ENCODE measurements at regions not wholly inside any gene's neighbourhood (a gene's known extent, or its start where the extent isn't known, plus 50 kb on each side); places are given as distances from the start of the nearest gene placed in this dataset.

GRCh38 chr1:68623700-68624099 lies 126.8 kb upstream of the DEPDC1 start:
- H3K4me3 ChIP-seq = no peak overlapping the region
- no peak overlapping the region for H3K27ac ChIP-seq
- no peaks in the 10 kb centered on the region for H3K36me3 ChIP-seq
- peaks cover 0 to 27% of the 10 kb centered on the region in 2 donors for H3K9me3 ChIP-seq
- H3K27me3 ChIP-seq = no peaks in the 10 kb centered on the region
- ATAC-seq = no peak
- H3K4me1 ChIP-seq = no peaks in the 10 kb centered on the region
- no peak for TF ChIP-seq CTCF (IDR thresholded peaks at IDR 0.05)
- intact Hi-C loops (cut with DNase I) = no loop called here
- no peak for DNase-seq

- Histone ChIP-seq H3K9me3 (peaks cover 0 to 27% of the 10 kb centered on the region in 2 donors), H3K27me3 (no peaks in the 10 kb centered on the region), H3K4me3 (no peak overlapping the region), H3K36me3 (no peaks in the 10 kb centered on the region), H3K27ac (no peak overlapping the region), H3K4me1 (no peaks in the 10 kb centered on the region)
- DNase-seq = no peak
- intact Hi-C loops (cut with DNase I) = no loop called here
- no peak for TF ChIP-seq CTCF (IDR thresholded peaks at IDR 0.05)
- no peak for ATAC-seq
These were observed 127.4 kb upstream of the DEPDC1 start for GRCh38 chr1:68624233-68624632.

GRCh38 chr1:68625624-68626023 lies 128.7 kb upstream of the DEPDC1 start:
- H3K4me3 ChIP-seq = no peak overlapping the region
- TF ChIP-seq CTCF (IDR thresholded peaks at IDR 0.05) = no peak
- H3K27ac ChIP-seq = no peak overlapping the region
- intact Hi-C loops (cut with DNase I) = no loop called here
- H3K27me3 ChIP-seq = no peaks in the 10 kb centered on the region
- no peaks in the 10 kb centered on the region for H3K36me3 ChIP-seq
- H3K9me3 ChIP-seq = peaks cover 0 to 19% of the 10 kb centered on the region in 2 donors
- DNase-seq (no peak), ATAC-seq (no peak)
- H3K4me1 ChIP-seq = no peaks in the 10 kb centered on the region

GRCh38 chr1:68633141-68633919 lies 136.4 kb upstream of the DEPDC1 start:
- DNase-seq (no peak), ATAC-seq (no peak)
- Histone ChIP-seq H3K4me1 (no peaks in the 10 kb centered on the region), H3K9me3 (no peaks in the 10 kb centered on the region), H3K27ac (no peak overlapping the region), H3K36me3 (no peaks in the 10 kb centered on the region), H3K4me3 (no peak overlapping the region), H3K27me3 (no peaks in the 10 kb centered on the region)
- no peak for TF ChIP-seq CTCF (IDR thresholded peaks at IDR 0.05)
- intact Hi-C loops (cut with DNase I) = no loop called here

- no peak for TF ChIP-seq CTCF (IDR thresholded peaks at IDR 0.05)
These were observed 147.6 kb upstream of the DEPDC1 start for GRCh38 chr1:68644504-68644903.

More at GRCh38 chr1:68644504-68644903, 147.6 kb upstream of the DEPDC1 start:
- no peaks in the 10 kb centered on the region for H3K36me3 ChIP-seq
- H3K27ac ChIP-seq = no peak overlapping the region
- H3K27me3 ChIP-seq = no peaks in the 10 kb centered on the region
- ATAC-seq = no peak
- no peak overlapping the region for H3K4me3 ChIP-seq
- intact Hi-C loops (cut with DNase I) = no loop called here
- no peak for DNase-seq
- peaks cover 0 to 3% of the 10 kb centered on the region in 2 donors for H3K9me3 ChIP-seq
- H3K4me1 ChIP-seq = no peaks in the 10 kb centered on the region

All from left lung (tissue), 4 donors.